OCI-LY7 (cell line): ENCODE measurements at regions not wholly inside any gene's neighbourhood (a gene's known extent, or its start where the extent isn't known, plus 50 kb on each side); places are given as distances from the start of the nearest gene placed in this dataset.

Source experiments
- CTCF ChIP-seq: fragments of 200-600 bp; sonication (generic); conservative IDR thresholded peaks from 2 replicates; pipeline ENCODE4 v1.5.1; 2014; ENCODE audit warnings: mild to moderate bottlenecking, antibody characterized with exemption, low read length, moderate library complexity, mixed read lengths
- EZH2phosphoT487 ChIP-seq: fragments of 200-600 bp; sonication (generic); IDR thresholded peaks from 2 replicates; pipeline ENCODE4 v1.6.1; 2018; ENCODE audit warnings: low read depth, borderline replicate concordance, mild to moderate bottlenecking, mixed run types, antibody characterized with exemption, low read length, moderate library complexity, mixed read lengths

- no peak for TF ChIP-seq CTCF
- no peak for TF ChIP-seq EZH2phosphoT487
Observed at GRCh38 chr3:31180274-31180673, 285.8 kb upstream of the GADL1 start.
